Keratinocyte (primary cell): ENCODE measurements at regions not wholly inside any gene's neighbourhood (a gene's known extent, or its start where the extent isn't known, plus 50 kb on each side); places are given as distances from the start of the nearest gene placed in this dataset.

Experiments
- DNase-seq: peaks from one replicate; pipeline ENCODE4 v3.0.0-alpha.2; 2011; ENCODE audit warnings: low read depth, missing footprints, low spot score
- FAIRE-seq: peaks from 2 replicates; lab custom pipeline; 2011; peaks lifted over from hg19 to GRCh38; lab: Jason Lieb, UNC
- H2AFZ ChIP-seq: 2 replicates; pipeline ENCODE4 v1.6.0; 2012; ENCODE audit warnings: low read length, control low read depth, inconsistent platforms; ENCODE audit not compliant: control insufficient read depth
- H3K27ac ChIP-seq: 2 replicates; pipeline ENCODE4 v1.5.1; 2011; ENCODE audit warnings: low read length; ENCODE audit not compliant: control insufficient read depth, insufficient read depth
- H3K27me3 ChIP-seq: 3 replicates; pipeline ENCODE4 v1.6.0; 2011; ENCODE audit warnings: low read length; ENCODE audit not compliant: control insufficient read depth, insufficient read depth; ENCODE audit errors: extremely low read depth
- H3K36me3 ChIP-seq, 2 experiments: 2 replicates in 1 of 2; 3 replicates in 1 of 2; pipeline ENCODE4 v1.5.1; 2011; ENCODE audit warnings: low read length in 2 of 2, mild to moderate bottlenecking in 1 of 2; ENCODE audit not compliant: control insufficient read depth in 2 of 2, insufficient read depth in 2 of 2; ENCODE audit errors: extremely low read depth in 1 of 2
- H3K4me1 ChIP-seq: 3 replicates; pipeline ENCODE4 v1.5.1; 2011; ENCODE audit warnings: low read length; ENCODE audit not compliant: control insufficient read depth, insufficient read depth; ENCODE audit errors: extremely low read depth
- H3K4me2 ChIP-seq: 3 replicates; pipeline ENCODE4 v1.6.0; 2011; ENCODE audit warnings: low read depth, low read length; ENCODE audit not compliant: control insufficient read depth, insufficient read depth; ENCODE audit errors: extremely low read depth
- H3K4me3 ChIP-seq, 3 experiments: fragments of 200-600 bp in 1 of 3; sonication (generic) in 1 of 3; 2 replicates in 2 of 3; 3 replicates in 1 of 3; pipeline ENCODE4 v1.5.1; 2011 to 2016; ENCODE audit warnings: low read length in 3 of 3, mild to moderate bottlenecking in 3 of 3, control low read depth in 2 of 3, inconsistent platforms in 1 of 3, low read depth in 1 of 3, mixed read lengths in 1 of 3, mixed run types in 1 of 3, moderate library complexity in 1 of 3; ENCODE audit not compliant: control insufficient read depth in 2 of 3, insufficient read depth in 2 of 3; ENCODE audit errors: extremely low read depth in 1 of 3
- H3K79me2 ChIP-seq: 2 replicates; pipeline ENCODE4 v1.6.0; 2012; ENCODE audit warnings: low read length; ENCODE audit not compliant: control insufficient read depth, insufficient read depth
- H3K9ac ChIP-seq: 3 replicates; pipeline ENCODE4 v1.6.0; 2011; ENCODE audit warnings: low read length; ENCODE audit not compliant: control insufficient read depth, insufficient read depth; ENCODE audit errors: extremely low read depth
- H3K9me1 ChIP-seq: 3 replicates; pipeline ENCODE4 v1.6.0; 2011; ENCODE audit warnings: low read length; ENCODE audit not compliant: control insufficient read depth, insufficient read depth; ENCODE audit errors: extremely low read depth
- H3K9me3 ChIP-seq: 2 replicates; pipeline ENCODE4 v1.5.1; 2012; ENCODE audit warnings: low read depth, low read length; ENCODE audit not compliant: control insufficient read depth
- H4K20me1 ChIP-seq: 3 replicates; pipeline ENCODE4 v1.6.0; 2011; ENCODE audit warnings: low read length; ENCODE audit not compliant: control insufficient read depth, insufficient read depth; ENCODE audit errors: extremely low read depth
- CTCF ChIP-seq, 3 experiments: IDR thresholded peaks in 1 of 3; conservative IDR thresholded peaks in 1 of 3; optimal IDR thresholded peaks in 1 of 3; 2 replicates in 2 of 3; 3 replicates in 1 of 3; pipeline versions ENCODE3 to v1.5.1; 2011; ENCODE audit warnings: low read length in 3 of 3, mild to moderate bottlenecking in 3 of 3, moderate library complexity in 2 of 3, control low read depth in 1 of 3, inconsistent platforms in 1 of 3; ENCODE audit not compliant: insufficient read depth in 2 of 3; ENCODE audit errors: extremely low read depth in 1 of 3
- EZH2 ChIP-seq: IDR thresholded peaks from one replicate; pipeline ENCODE4 v1.6.1; 2012; ENCODE audit warnings: inconsistent platforms, mild to moderate bottlenecking, low read length, moderate library complexity
- dilution Hi-C: fragments of 300-500 bp; cut with MboI; formaldehyde crosslinking; loops from one replicate; pipeline ENCODE4 v1.7.0; 2020; ENCODE audit warnings: low sequenced_read_pairs; ENCODE audit not compliant: extremely low pct_ligation_motif_present

GRCh38 chr3:8276056-8276455 lies 225.6 kb upstream of the LMCD1 start:
- TF ChIP-seq CTCF (optimal IDR thresholded peaks at IDR 0.05 in 1 of 3, IDR thresholded peaks at IDR 0.05 in 1 of 3, conservative IDR thresholded peaks at IDR 0.05 in 1 of 3; ENCODE audit: extremely low read depth in 1 of 3, insufficient read depth in 2 of 3, low read length in 3 of 3) (no peak), EZH2 (no peak)
- Histone ChIP-seq H3K36me3 (no peaks in the 10 kb centered on the region), H3K9ac (no peak overlapping the region), H3K4me1 (no peaks in the 10 kb centered on the region), H3K27me3 (no peaks in the 10 kb centered on the region), H2AFZ (no peak overlapping the region), H3K4me3 (no peak overlapping the region), H3K9me3 (peaks cover 2% of the 10 kb centered on the region), H3K27ac (no peak overlapping the region), H3K9me1 (no peaks in the 10 kb centered on the region), H4K20me1 (no peaks in the 10 kb centered on the region), H3K4me2 (no peak overlapping the region), H3K79me2 (no peaks in the 10 kb centered on the region)
- FAIRE-seq, result no peak
- no peak for DNase-seq
- dilution Hi-C loops, result no loop called here

GRCh38 chr3:8276506-8276905 lies 225.1 kb upstream of the LMCD1 start:
- TF ChIP-seq CTCF (optimal IDR thresholded peaks at IDR 0.05 in 1 of 3, IDR thresholded peaks at IDR 0.05 in 1 of 3, conservative IDR thresholded peaks at IDR 0.05 in 1 of 3; ENCODE audit: extremely low read depth in 1 of 3, insufficient read depth in 2 of 3, low read length in 3 of 3) (no peak), EZH2 (no peak)
- no peak overlapping the region for H3K27ac ChIP-seq
- H3K4me1 ChIP-seq, result no peaks in the 10 kb centered on the region
- H2AFZ ChIP-seq, result no peak overlapping the region
- no peaks in the 10 kb centered on the region for H3K9me1 ChIP-seq
- dilution Hi-C loops, result no loop called here
- no peaks in the 10 kb centered on the region for H3K36me3 ChIP-seq
- no peaks in the 10 kb centered on the region for H4K20me1 ChIP-seq
- H3K4me3 ChIP-seq, result no peak overlapping the region
- no peak for FAIRE-seq
- no peaks in the 10 kb centered on the region for H3K79me2 ChIP-seq
- H3K4me2 ChIP-seq, result no peak overlapping the region
- DNase-seq, result no peak
- peaks cover 2% of the 10 kb centered on the region for H3K9me3 ChIP-seq
- no peak overlapping the region for H3K9ac ChIP-seq
- H3K27me3 ChIP-seq, result no peaks in the 10 kb centered on the region
